ENCODE measurements at regions not wholly inside any gene's neighbourhood (a gene's known extent, or its start where the extent isn't known, plus 50 kb on each side); places are given as distances from the start of the nearest gene placed in this dataset.

- H3K4me3 Mint-ChIP-seq: no peak overlapping the region
- H3K27me3 Mint-ChIP-seq: peaks cover 5% of the 10 kb centered on the region
- H3K36me3 Mint-ChIP-seq (ENCODE audit: low read depth): no peaks in the 10 kb centered on the region
- H3K9me3 Mint-ChIP-seq: no peaks in the 10 kb centered on the region
- peaks cover 4% of the 10 kb centered on the region for H3K4me1 Mint-ChIP-seq (ENCODE audit: low read depth)
- no peak overlapping the region for H3K27ac Mint-ChIP-seq
Measured at GRCh38 chr14:34180869-34181268, 230.0 kb upstream of the EGLN3 start.

- peaks cover 4% of the 10 kb centered on the region for H3K4me1 Mint-ChIP-seq (ENCODE audit: low read depth)
Measured at GRCh38 chr14:34180434-34180833, 229.6 kb upstream of the EGLN3 start.

DNA sequence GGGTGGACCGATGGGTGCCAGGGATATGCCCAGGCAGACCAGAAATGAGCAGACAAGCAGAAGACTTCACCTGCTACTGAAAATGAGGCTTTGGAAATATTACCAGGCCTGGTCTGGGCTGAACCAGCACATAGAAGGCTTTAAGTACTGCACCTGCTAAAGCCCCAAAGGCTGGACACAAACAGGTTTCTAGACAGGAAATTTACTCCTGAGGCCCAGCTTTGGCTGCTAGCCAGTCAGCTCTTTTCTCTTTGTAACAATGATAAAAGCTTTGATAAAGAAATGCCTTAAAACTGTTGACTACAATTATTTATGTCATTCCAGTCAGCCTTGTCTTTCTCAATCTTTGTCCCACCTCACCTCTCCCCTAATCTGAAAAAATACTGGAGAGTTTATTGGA lies 228.9 kb upstream of the EGLN3 start:
- Mint-ChIP-seq H3K4me3 (no peak overlapping the region), H3K27ac (no peak overlapping the region), H3K36me3 (ENCODE audit: low read depth) (no peaks in the 10 kb centered on the region), H3K27me3 (peaks cover 5% of the 10 kb centered on the region), H3K4me1 (ENCODE audit: low read depth) (peaks cover 4% of the 10 kb centered on the region), H3K9me3 (no peaks in the 10 kb centered on the region)

More at GRCh38 chr14:34180434-34180833, 229.6 kb upstream of the EGLN3 start:
- Mint-ChIP-seq H3K36me3 (ENCODE audit: low read depth) (no peaks in the 10 kb centered on the region), H3K4me3 (no peak overlapping the region), H3K27me3 (peaks cover 5% of the 10 kb centered on the region), H3K27ac (no peak overlapping the region), H3K9me3 (no peaks in the 10 kb centered on the region)

DNA sequence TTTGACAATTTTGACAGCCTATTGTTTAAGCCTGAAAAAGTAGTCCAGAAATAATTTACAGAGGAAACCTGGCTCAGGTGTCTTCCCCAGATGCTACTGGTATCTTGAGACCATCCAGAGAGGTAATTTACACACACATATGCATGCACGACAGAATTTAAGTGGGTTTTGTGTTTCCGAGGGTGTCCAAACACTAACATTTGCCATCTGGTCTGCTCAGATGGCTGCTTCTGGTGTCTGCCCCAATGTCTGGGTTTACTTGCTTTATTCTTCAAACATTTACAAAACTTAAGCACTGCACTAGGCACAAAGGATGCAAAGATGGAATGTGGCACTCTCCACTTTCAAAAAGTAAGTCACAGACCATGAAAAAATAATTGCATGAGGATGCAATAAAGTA lies 226.6 kb upstream of the EGLN3 start:
- Mint-ChIP-seq H3K27ac (no peak overlapping the region), H3K27me3 (no peaks in the 10 kb centered on the region), H3K36me3 (ENCODE audit: low read depth) (no peaks in the 10 kb centered on the region), H3K4me1 (ENCODE audit: low read depth) (peaks cover 4% of the 10 kb centered on the region), H3K4me3 (no peak overlapping the region), H3K9me3 (no peaks in the 10 kb centered on the region)

DNA sequence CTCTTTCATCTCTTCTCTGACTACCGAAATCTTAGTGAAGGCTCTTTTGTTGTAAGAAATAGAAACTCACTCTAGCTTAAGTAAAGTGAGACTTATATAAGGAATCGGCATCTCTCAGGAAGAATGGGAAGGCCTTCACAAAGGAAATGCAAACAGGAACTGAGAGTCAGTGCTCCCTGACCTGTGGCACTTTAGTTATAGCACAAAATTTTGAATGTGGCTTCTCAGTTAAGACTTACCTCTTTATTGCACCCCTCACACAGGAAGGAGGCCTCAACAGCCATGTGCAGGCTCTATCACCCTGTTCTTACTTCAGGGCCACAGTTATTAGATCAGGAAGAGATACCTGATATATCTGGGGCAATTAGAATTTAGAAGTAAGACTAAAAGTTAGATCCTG lies 224.7 kb upstream of the EGLN3 start:
- Mint-ChIP-seq H3K27ac (no peak overlapping the region), H3K9me3 (no peaks in the 10 kb centered on the region)

DNA sequence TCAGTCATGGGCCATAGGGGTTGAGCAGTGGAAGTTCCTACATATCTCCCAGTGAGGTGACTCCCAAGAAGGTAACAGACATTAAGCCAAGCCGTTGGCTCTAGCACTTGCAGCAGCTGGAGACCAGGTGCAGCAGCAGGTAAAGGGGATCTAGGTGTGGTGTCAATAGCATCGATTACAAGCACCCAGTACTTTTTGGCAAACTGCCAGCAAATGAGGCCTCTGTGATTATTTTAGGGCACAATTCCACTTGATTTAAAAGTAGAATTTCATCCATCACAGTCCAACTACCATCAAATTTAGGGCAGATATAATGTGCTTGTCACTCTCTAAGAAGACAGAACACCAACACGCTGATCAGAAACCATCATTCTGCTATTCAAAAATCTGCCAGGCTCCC lies 224.1 kb upstream of the EGLN3 start:
- Mint-ChIP-seq H3K27me3 (no peaks in the 10 kb centered on the region), H3K4me1 (ENCODE audit: low read depth) (no peaks in the 10 kb centered on the region), H3K4me3 (no peak overlapping the region), H3K9me3 (no peaks in the 10 kb centered on the region), H3K36me3 (ENCODE audit: low read depth) (no peaks in the 10 kb centered on the region), H3K27ac (no peak overlapping the region)

More for the DNA sequence above, 224.7 kb upstream of the EGLN3 start:
- H3K4me3 Mint-ChIP-seq: no peak overlapping the region
- no peaks in the 10 kb centered on the region for H3K4me1 Mint-ChIP-seq (ENCODE audit: low read depth)
- H3K27me3 Mint-ChIP-seq: no peaks in the 10 kb centered on the region
- H3K36me3 Mint-ChIP-seq (ENCODE audit: low read depth): no peaks in the 10 kb centered on the region

GRCh38 chr14:34173916-34174315 lies 223.0 kb upstream of the EGLN3 start:
- H3K9me3 Mint-ChIP-seq: no peaks in the 10 kb centered on the region
- H3K36me3 Mint-ChIP-seq (ENCODE audit: low read depth): no peaks in the 10 kb centered on the region
- no peak overlapping the region for H3K27ac Mint-ChIP-seq
- no peaks in the 10 kb centered on the region for H3K27me3 Mint-ChIP-seq
- H3K4me1 Mint-ChIP-seq (ENCODE audit: low read depth): no peaks in the 10 kb centered on the region
- H3K4me3 Mint-ChIP-seq: no peak overlapping the region

DNA sequence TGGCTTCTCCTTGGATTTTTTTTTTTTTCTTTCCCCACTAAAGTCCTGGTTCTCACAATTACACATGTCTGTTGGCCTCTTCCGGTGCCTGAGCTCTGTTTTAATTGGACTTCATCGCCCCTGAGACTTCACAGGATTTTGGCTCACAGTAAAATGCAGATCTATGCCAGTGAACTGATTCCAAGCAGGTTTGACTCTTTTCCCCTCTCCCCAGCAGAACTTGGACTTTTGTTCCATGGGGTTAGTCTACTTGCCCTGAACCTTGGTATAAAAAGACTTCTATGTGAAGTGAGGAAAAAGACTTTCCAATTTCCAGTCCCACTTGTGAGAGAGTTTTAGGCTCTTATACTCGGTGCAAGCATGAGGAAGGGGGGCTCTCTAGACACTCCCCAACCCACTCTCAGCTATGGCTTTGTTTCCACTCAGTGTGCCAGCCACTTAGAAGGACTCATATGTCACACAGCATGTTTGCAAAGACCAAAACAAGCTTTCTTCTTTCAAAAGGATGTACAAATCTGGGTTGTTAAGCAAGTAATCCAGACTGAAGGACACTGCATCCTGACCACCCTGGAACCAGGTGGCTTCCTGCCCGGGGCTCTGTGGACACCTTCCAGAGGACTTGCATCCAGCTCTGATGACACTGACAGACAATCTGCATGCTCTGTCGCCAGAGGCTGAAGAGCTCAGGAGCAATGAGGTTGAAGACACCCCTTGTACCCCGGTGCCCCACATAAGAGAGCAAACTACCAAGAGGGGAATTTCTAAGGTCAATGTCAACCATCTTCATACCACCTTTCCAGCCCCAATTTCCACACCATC lies 221.9 kb upstream of the EGLN3 start:
- Mint-ChIP-seq H3K27ac (no peak overlapping the region), H3K27me3 (no peaks in the 10 kb centered on the region), H3K4me3 (no peak overlapping the region), H3K4me1 (ENCODE audit: low read depth) (no peaks in the 10 kb centered on the region), H3K36me3 (ENCODE audit: low read depth) (no peaks in the 10 kb centered on the region), H3K9me3 (no peaks in the 10 kb centered on the region)

DNA sequence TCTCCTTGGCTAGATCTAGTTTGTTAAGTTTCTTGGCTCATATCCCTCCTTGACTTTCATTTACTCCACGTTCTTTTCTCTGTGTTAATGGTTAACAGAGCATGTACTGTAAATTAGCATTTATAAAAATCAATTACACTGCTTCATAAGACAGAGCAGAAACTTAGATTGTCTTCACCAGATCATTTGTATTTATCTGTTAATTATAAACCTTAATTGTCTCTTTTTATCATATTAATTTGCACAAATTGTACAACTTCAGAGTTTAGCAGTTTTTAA lies 221.2 kb upstream of the EGLN3 start:
- H3K27me3 Mint-ChIP-seq: no peaks in the 10 kb centered on the region
- no peak overlapping the region for H3K4me3 Mint-ChIP-seq
- H3K9me3 Mint-ChIP-seq: no peaks in the 10 kb centered on the region
- H3K4me1 Mint-ChIP-seq (ENCODE audit: low read depth): no peaks in the 10 kb centered on the region
- no peaks in the 10 kb centered on the region for H3K36me3 Mint-ChIP-seq (ENCODE audit: low read depth)
- no peak overlapping the region for H3K27ac Mint-ChIP-seq

- no peak overlapping the region for H3K27ac Mint-ChIP-seq
- no peaks in the 10 kb centered on the region for H3K36me3 Mint-ChIP-seq (ENCODE audit: low read depth)
- no peak overlapping the region for H3K4me3 Mint-ChIP-seq
- H3K4me1 Mint-ChIP-seq (ENCODE audit: low read depth): no peaks in the 10 kb centered on the region
- H3K27me3 Mint-ChIP-seq: no peaks in the 10 kb centered on the region
- no peaks in the 10 kb centered on the region for H3K9me3 Mint-ChIP-seq
Measured at GRCh38 chr14:34171431-34172172, 220.7 kb upstream of the EGLN3 start.

DNA sequence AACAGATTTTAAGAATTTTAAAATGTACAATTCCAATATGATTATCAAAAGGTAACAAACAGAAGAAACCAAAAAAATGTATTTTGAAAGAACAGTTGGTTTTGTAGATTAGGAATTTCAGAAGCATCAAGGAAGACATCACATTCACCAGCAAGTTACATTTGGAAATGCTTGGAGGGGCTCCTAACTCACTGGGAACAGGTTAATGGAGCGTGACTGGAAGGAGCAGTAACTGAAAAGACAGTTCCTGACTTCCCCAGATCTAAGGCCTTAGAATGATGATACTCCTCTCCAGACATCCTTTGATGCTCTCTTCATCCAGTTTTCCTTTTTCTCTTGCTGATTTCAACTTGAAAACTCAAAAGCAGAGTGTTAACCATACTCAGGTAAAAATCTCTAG lies 220.0 kb upstream of the EGLN3 start:
- no peak overlapping the region for H3K4me3 Mint-ChIP-seq

GRCh38 chr14:34169561-34169960 lies 218.7 kb upstream of the EGLN3 start:
- H3K27me3 Mint-ChIP-seq: peaks cover 6% of the 10 kb centered on the region

More for the DNA sequence above, 220.0 kb upstream of the EGLN3 start:
- H3K36me3 Mint-ChIP-seq (ENCODE audit: low read depth): no peaks in the 10 kb centered on the region
- H3K27ac Mint-ChIP-seq: no peak overlapping the region
- H3K27me3 Mint-ChIP-seq: peaks cover 5% of the 10 kb centered on the region
- no peaks in the 10 kb centered on the region for H3K4me1 Mint-ChIP-seq (ENCODE audit: low read depth)
- no peaks in the 10 kb centered on the region for H3K9me3 Mint-ChIP-seq

GRCh38 chr14:34168656-34169055 lies 217.8 kb upstream of the EGLN3 start:
- Mint-ChIP-seq H3K4me1 (ENCODE audit: low read depth) (no peaks in the 10 kb centered on the region), H3K9me3 (no peaks in the 10 kb centered on the region), H3K36me3 (ENCODE audit: low read depth) (no peaks in the 10 kb centered on the region), H3K4me3 (no peak overlapping the region), H3K27ac (no peak overlapping the region), H3K27me3 (peaks cover 8% of the 10 kb centered on the region)

More at GRCh38 chr14:34169561-34169960, 218.7 kb upstream of the EGLN3 start:
- H3K4me3 Mint-ChIP-seq: no peak overlapping the region
- no peaks in the 10 kb centered on the region for H3K4me1 Mint-ChIP-seq (ENCODE audit: low read depth)
- H3K9me3 Mint-ChIP-seq: no peaks in the 10 kb centered on the region
- no peaks in the 10 kb centered on the region for H3K36me3 Mint-ChIP-seq (ENCODE audit: low read depth)
- H3K27ac Mint-ChIP-seq: no peak overlapping the region

DNA sequence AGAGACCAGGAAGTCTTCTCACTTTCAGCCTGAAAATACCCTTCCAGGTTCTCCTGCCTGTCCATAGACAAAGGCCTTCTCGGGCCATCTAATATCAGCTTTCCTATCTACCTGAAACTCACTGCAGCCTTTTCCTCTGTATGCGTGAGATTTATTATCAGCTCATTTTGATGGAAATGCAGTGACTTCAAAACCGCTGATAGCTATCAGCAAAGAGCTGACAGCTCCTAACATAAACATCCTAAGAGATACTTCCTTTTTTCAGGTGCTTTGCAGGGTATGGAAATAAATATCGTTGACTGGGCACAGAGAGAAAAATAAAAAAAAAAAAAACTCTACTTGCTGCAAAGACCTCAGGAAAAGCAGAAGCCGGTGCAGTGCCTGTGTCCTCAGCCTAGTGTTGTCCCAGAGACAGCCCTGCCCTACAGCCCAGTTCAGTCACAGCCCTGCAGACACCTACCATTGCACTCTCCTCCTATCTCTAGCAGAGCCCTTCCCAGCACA lies 215.0 kb upstream of the EGLN3 start:
- Mint-ChIP-seq H3K9me3 (no peaks in the 10 kb centered on the region), H3K4me3 (no peak overlapping the region), H3K27ac (no peak overlapping the region), H3K27me3 (peaks cover 10% of the 10 kb centered on the region), H3K36me3 (ENCODE audit: low read depth) (no peaks in the 10 kb centered on the region), H3K4me1 (ENCODE audit: low read depth) (peaks cover 11% of the 10 kb centered on the region)

- H3K9me3 Mint-ChIP-seq: no peaks in the 10 kb centered on the region
- H3K36me3 Mint-ChIP-seq (ENCODE audit: low read depth): no peaks in the 10 kb centered on the region
- H3K27ac Mint-ChIP-seq: no peak overlapping the region
- peaks cover 10% of the 10 kb centered on the region for H3K27me3 Mint-ChIP-seq
- no peak overlapping the region for H3K4me3 Mint-ChIP-seq
- H3K4me1 Mint-ChIP-seq (ENCODE audit: low read depth): peaks cover 11% of the 10 kb centered on the region
Measured at GRCh38 chr14:34164162-34164864, 213.4 kb upstream of the EGLN3 start.

Data from stimulated activated naive CD8-positive, alpha-beta T cell treated with anti-CD3 and anti-CD28 coated beads, Interleukin-15, Interleukin-2, amounts not matched to agents 100 ng/mL and 50 ng/mL, for 24 hours (primary cell).